ENCODE measurements at regions not wholly inside any gene's neighbourhood (a gene's known extent, or its start where the extent isn't known, plus 50 kb on each side); places are given as distances from the start of the nearest gene placed in this dataset.

GRCh38 chr17:70230850-70231640 lies 61.7 kb downstream of the KCNJ2 start:
- intact Hi-C loops (cut with DNase I), result no loop called here
- DNase-seq (ENCODE audit: low spot score) (no peak), ATAC-seq (no peak)

- ATAC-seq, result no peak
- intact Hi-C loops (cut with DNase I), result no loop called here
Observed at GRCh38 chr17:70232466-70232865, 63.1 kb downstream of the KCNJ2 start.

GRCh38 chr17:70235252-70235651 lies 65.9 kb downstream of the KCNJ2 start:
- ATAC-seq, result no peak

More at GRCh38 chr17:70232466-70232865, 63.1 kb downstream of the KCNJ2 start:
- no peak for DNase-seq (ENCODE audit: low spot score)

GRCh38 chr17:70238228-70238627 lies 68.9 kb downstream of the KCNJ2 start:
- intact Hi-C loops (cut with DNase I), result no loop called here
- no peak for DNase-seq (ENCODE audit: low spot score)
- no peak for ATAC-seq

More at GRCh38 chr17:70235252-70235651, 65.9 kb downstream of the KCNJ2 start:
- DNase-seq (ENCODE audit: low spot score), result no peak
- intact Hi-C loops (cut with DNase I), result no loop called here

- DNase-seq (ENCODE audit: low spot score), result no peak
- intact Hi-C loops (cut with DNase I), result no loop called here
- no peak for ATAC-seq
Observed at GRCh38 chr17:70238646-70239045, 69.3 kb downstream of the KCNJ2 start.

GRCh38 chr17:70239391-70239826 lies 70.1 kb downstream of the KCNJ2 start:
- no peak for DNase-seq (ENCODE audit: low spot score)
- ATAC-seq, result peak; percentile 68
- intact Hi-C loops (cut with DNase I), result no loop called here

- DNase-seq (ENCODE audit: low spot score) (no peak), ATAC-seq (no peak)
- intact Hi-C loops (cut with DNase I), result no loop called here
Observed at GRCh38 chr17:70241071-70241470, 71.7 kb downstream of the KCNJ2 start.

GRCh38 chr17:70242781-70243437 lies 73.6 kb downstream of the KCNJ2 start:
- ATAC-seq (no peak), DNase-seq (ENCODE audit: low spot score) (no peak)
- intact Hi-C loops (cut with DNase I), result no loop called here

GRCh38 chr17:70251706-70252105 lies 82.4 kb downstream of the KCNJ2 start:
- ATAC-seq (no peak), DNase-seq (ENCODE audit: low spot score) (no peak)
- intact Hi-C loops (cut with DNase I), result no loop called here

- intact Hi-C loops (cut with DNase I), result no loop called here
Observed at GRCh38 chr17:70254735-70255460, 85.6 kb downstream of the KCNJ2 start.

GRCh38 chr17:70256751-70257150 lies 87.4 kb downstream of the KCNJ2 start:
- no peak for DNase-seq (ENCODE audit: low spot score)
- ATAC-seq, result no peak
- intact Hi-C loops (cut with DNase I), result no loop called here

More at GRCh38 chr17:70254735-70255460, 85.6 kb downstream of the KCNJ2 start:
- ATAC-seq (no peak), DNase-seq (ENCODE audit: low spot score) (no peak)

GRCh38 chr17:70258465-70258864 lies 89.1 kb downstream of the KCNJ2 start:
- intact Hi-C loops (cut with DNase I), result no loop called here
- ATAC-seq, result no peak
- no peak for DNase-seq (ENCODE audit: low spot score)

- intact Hi-C loops (cut with DNase I), result no loop called here
- ATAC-seq (no peak), DNase-seq (ENCODE audit: low spot score) (no peak)
Observed at GRCh38 chr17:70259400-70259799, 90.1 kb downstream of the KCNJ2 start.

- ATAC-seq (no peak), DNase-seq (ENCODE audit: low spot score) (no peak)
- intact Hi-C loops (cut with DNase I), result no loop called here
Observed at GRCh38 chr17:70261170-70261569, 91.8 kb downstream of the KCNJ2 start.

GRCh38 chr17:70265471-70265870 lies 96.1 kb downstream of the KCNJ2 start:
- DNase-seq (ENCODE audit: low spot score), result no peak
- no peak for ATAC-seq
- intact Hi-C loops (cut with DNase I), result no loop called here

- no peak for DNase-seq (ENCODE audit: low spot score)
- intact Hi-C loops (cut with DNase I), result no loop called here
- no peak for ATAC-seq
Observed at GRCh38 chr17:70266394-70266793, 97.1 kb downstream of the KCNJ2 start.

- DNase-seq (ENCODE audit: low spot score), result no peak
- intact Hi-C loops (cut with DNase I), result no loop called here
- ATAC-seq, result no peak
Observed at GRCh38 chr17:70268383-70268782, 99.1 kb downstream of the KCNJ2 start.

- intact Hi-C loops (cut with DNase I), result no loop called here
- no peak for ATAC-seq
- DNase-seq (ENCODE audit: low spot score), result no peak
Observed at GRCh38 chr17:70270554-70270953, 101.2 kb downstream of the KCNJ2 start.

GRCh38 chr17:70271200-70271599 lies 101.9 kb downstream of the KCNJ2 start:
- DNase-seq (ENCODE audit: low spot score) (no peak), ATAC-seq (no peak)
- intact Hi-C loops (cut with DNase I), result no loop called here

- ATAC-seq (no peak), DNase-seq (ENCODE audit: low spot score) (no peak)
- intact Hi-C loops (cut with DNase I), result no loop called here
Observed at GRCh38 chr17:70271672-70272071, 102.3 kb downstream of the KCNJ2 start.

Measured in sciatic nerve (tissue), 2 donors.